ENCODE measurements at regions not wholly inside any gene's neighbourhood (a gene's known extent, or its start where the extent isn't known, plus 50 kb on each side); places are given as distances from the start of the nearest gene placed in this dataset.

DNA sequence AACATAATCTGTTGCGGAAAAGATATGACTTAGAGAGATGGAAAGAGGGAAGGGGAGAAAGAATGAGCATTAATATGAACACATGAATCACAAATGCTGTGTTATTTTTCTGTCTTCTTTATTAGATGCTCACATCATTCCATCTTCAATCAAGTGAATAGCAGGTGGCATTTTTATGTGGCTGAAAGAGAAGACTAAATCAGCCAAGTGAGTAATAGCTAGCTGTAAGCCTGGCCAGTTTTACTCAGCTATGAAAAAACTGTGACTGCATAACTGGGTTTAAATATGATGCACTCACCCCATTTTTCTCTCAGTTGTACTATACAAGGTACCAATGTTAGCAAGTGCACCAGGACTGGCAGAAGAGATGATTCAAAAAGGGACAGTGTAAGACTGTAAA is 571.1 kb downstream of the JRKL start:
- no peaks in the 10 kb centered on the region for H3K9me3 ChIP-seq (ENCODE audit: low read depth, low read length)
- H3K4me2 ChIP-seq (ENCODE audit: insufficient read depth, low read length): no peak overlapping the region
- no peaks in the 10 kb centered on the region for H3K36me3 ChIP-seq (ENCODE audit: insufficient read depth, low read length)
- no peak for DNase-seq (ENCODE audit: insufficient read length, low spot score, missing footprints)
- no peaks in the 10 kb centered on the region for H3K4me1 ChIP-seq (ENCODE audit: insufficient read depth, low read length)
- no peak overlapping the region for H2AFZ ChIP-seq (ENCODE audit: low read length)
- H3K27me3 ChIP-seq (ENCODE audit: insufficient read depth, low read length): no peaks in the 10 kb centered on the region
- no peaks in the 10 kb centered on the region for H4K20me1 ChIP-seq (ENCODE audit: insufficient read depth, low read length)
- H3K27ac ChIP-seq (ENCODE audit: low read depth, low read length): no peak overlapping the region
- no peaks in the 10 kb centered on the region for H3K79me2 ChIP-seq (ENCODE audit: insufficient read depth, low read length)
- no peak overlapping the region for H3K4me3 ChIP-seq (ENCODE audit: insufficient read depth, low read length)
- TF ChIP-seq, protein P1, sequence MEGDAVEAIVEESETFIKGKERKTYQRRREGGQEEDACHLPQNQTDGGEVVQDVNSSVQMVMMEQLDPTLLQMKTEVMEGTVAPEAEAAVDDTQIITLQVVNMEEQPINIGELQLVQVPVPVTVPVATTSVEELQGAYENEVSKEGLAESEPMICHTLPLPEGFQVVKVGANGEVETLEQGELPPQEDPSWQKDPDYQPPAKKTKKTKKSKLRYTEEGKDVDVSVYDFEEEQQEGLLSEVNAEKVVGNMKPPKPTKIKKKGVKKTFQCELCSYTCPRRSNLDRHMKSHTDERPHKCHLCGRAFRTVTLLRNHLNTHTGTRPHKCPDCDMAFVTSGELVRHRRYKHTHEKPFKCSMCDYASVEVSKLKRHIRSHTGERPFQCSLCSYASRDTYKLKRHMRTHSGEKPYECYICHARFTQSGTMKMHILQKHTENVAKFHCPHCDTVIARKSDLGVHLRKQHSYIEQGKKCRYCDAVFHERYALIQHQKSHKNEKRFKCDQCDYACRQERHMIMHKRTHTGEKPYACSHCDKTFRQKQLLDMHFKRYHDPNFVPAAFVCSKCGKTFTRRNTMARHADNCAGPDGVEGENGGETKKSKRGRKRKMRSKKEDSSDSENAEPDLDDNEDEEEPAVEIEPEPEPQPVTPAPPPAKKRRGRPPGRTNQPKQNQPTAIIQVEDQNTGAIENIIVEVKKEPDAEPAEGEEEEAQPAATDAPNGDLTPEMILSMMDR (IDR thresholded peaks at IDR 0.05; ENCODE audit: extremely low read depth, low read depth, low read length): no peak

DNA sequence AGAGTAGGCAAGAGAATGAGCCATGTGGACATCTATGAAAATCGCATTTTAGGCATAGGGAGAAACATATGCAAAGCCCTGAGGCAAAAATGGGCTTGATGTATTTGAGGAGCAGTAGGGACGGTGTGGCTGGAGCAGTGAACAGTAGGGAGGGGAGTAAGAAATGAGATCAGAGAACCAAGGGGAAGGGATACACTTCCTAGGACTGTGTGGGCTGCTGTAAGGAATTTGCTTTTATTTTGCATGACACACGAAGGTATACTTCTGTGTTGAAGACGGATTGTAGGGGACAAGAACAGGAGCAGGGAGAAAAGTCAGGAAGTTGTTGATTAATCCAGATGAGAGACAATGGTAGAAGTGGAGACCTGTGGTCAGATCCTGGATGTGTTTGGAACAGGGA is 572.1 kb downstream of the JRKL start:
- Histone ChIP-seq H3K4me2 (ENCODE audit: insufficient read depth, low read length) (no peak overlapping the region), H3K9me3 (ENCODE audit: low read depth, low read length) (no peaks in the 10 kb centered on the region), H3K4me3 (ENCODE audit: insufficient read depth, low read length) (no peak overlapping the region), H3K36me3 (ENCODE audit: insufficient read depth, low read length) (no peaks in the 10 kb centered on the region), H3K79me2 (ENCODE audit: insufficient read depth, low read length) (no peaks in the 10 kb centered on the region), H2AFZ (ENCODE audit: low read length) (no peak overlapping the region), H3K27me3 (ENCODE audit: insufficient read depth, low read length) (no peaks in the 10 kb centered on the region), H3K27ac (ENCODE audit: low read depth, low read length) (no peak overlapping the region), H4K20me1 (ENCODE audit: insufficient read depth, low read length) (no peaks in the 10 kb centered on the region), H3K4me1 (ENCODE audit: insufficient read depth, low read length) (no peaks in the 10 kb centered on the region)
- TF ChIP-seq, protein P1 (IDR thresholded peaks at IDR 0.05; ENCODE audit: extremely low read depth, low read depth, low read length): no peak
- no peak for DNase-seq (ENCODE audit: insufficient read length, low spot score, missing footprints)

DNA sequence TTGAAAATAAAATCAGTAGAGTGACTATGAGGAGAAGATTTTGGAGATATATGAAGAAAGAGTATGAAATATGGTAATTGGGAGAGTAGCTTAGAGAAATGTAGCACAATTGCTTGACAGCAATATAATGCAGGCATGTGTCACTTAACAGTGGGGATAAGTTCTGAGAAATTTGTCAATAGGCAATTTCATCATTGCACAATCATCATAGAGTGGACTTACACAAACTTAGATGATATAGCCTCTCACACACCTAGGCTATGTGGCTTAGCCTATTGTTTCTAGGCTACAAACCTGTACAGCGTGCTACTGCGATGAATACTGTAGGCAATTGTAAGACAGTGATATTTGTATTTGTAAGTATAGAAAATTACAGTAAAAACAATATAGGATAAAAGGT is 573.6 kb downstream of the JRKL start:
- Histone ChIP-seq H4K20me1 (ENCODE audit: insufficient read depth, low read length) (no peaks in the 10 kb centered on the region), H3K9me3 (ENCODE audit: low read depth, low read length) (no peaks in the 10 kb centered on the region), H3K4me2 (ENCODE audit: insufficient read depth, low read length) (no peak overlapping the region), H3K79me2 (ENCODE audit: insufficient read depth, low read length) (no peaks in the 10 kb centered on the region), H3K27me3 (ENCODE audit: insufficient read depth, low read length) (no peaks in the 10 kb centered on the region), H3K4me1 (ENCODE audit: insufficient read depth, low read length) (no peaks in the 10 kb centered on the region), H3K4me3 (ENCODE audit: insufficient read depth, low read length) (no peak overlapping the region), H3K27ac (ENCODE audit: low read depth, low read length) (no peak overlapping the region), H3K36me3 (ENCODE audit: insufficient read depth, low read length) (no peaks in the 10 kb centered on the region), H2AFZ (ENCODE audit: low read length) (no peak overlapping the region)
- TF ChIP-seq, protein P1 (IDR thresholded peaks at IDR 0.05; ENCODE audit: extremely low read depth, low read depth, low read length): no peak
- no peak for DNase-seq (ENCODE audit: insufficient read length, low spot score, missing footprints)

DNA sequence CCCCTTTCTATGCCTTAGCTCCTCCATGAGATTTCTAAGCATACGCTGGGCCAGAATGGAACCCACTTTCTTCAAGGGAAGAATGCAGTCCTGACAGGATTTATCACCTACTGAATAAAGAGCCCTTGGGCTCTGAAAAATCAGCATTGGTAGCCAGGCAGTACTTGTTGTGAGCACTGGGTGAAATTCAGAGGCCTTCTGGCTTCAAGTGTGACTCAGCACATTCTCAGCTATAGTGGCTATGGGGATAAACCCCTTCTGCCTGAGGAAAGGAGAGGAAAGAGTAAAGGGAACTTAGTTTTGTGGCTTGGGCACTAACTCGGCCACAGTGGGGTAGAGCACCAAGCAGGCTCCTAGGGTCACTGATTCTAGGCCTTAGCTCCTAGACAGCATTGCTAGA is 574.8 kb downstream of the JRKL start:
- H4K20me1 ChIP-seq (ENCODE audit: insufficient read depth, low read length): no peaks in the 10 kb centered on the region
- no peak overlapping the region for H3K4me2 ChIP-seq (ENCODE audit: insufficient read depth, low read length)
- no peak overlapping the region for H3K4me3 ChIP-seq (ENCODE audit: insufficient read depth, low read length)
- H3K79me2 ChIP-seq (ENCODE audit: insufficient read depth, low read length): no peaks in the 10 kb centered on the region
- TF ChIP-seq, protein P1 (IDR thresholded peaks at IDR 0.05; ENCODE audit: extremely low read depth, low read depth, low read length): no peak
- no peaks in the 10 kb centered on the region for H3K27me3 ChIP-seq (ENCODE audit: insufficient read depth, low read length)
- DNase-seq (ENCODE audit: insufficient read length, low spot score, missing footprints): no peak
- H3K27ac ChIP-seq (ENCODE audit: low read depth, low read length): no peak overlapping the region
- H3K9me3 ChIP-seq (ENCODE audit: low read depth, low read length): no peaks in the 10 kb centered on the region
- H3K4me1 ChIP-seq (ENCODE audit: insufficient read depth, low read length): no peaks in the 10 kb centered on the region
- H3K36me3 ChIP-seq (ENCODE audit: insufficient read depth, low read length): no peaks in the 10 kb centered on the region
- H2AFZ ChIP-seq (ENCODE audit: low read length): no peak overlapping the region

Measured in osteoblast (primary cell).